ENCODE measurements at regions not wholly inside any gene's neighbourhood (a gene's known extent, or its start where the extent isn't known, plus 50 kb on each side); places are given as distances from the start of the nearest gene placed in this dataset.

DNA sequence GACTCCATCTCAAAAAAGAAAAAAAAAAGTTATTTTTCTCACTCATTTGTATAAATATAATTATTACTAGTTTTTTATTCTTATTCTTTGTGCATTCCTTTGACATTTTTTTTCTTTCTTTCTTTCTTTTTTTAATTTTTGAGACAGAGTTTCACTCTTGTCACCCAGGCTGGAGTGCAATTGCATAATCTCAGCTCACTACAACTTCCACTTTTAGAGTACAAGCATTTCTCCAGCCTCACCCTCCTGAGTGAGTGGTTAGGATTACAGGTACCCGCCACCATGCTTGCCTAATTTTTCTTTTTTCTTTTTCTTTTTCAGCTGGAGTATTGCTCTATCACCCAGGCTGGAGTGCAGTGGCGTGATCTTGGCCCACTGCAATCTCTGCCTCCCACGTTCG, 51.4 kb upstream of the JARID2 start:
- H3K27me3 Mint-ChIP-seq (ENCODE audit: low read depth, unreplicated experiment) = no peaks in the 10 kb centered on the region
- H2AFZ ChIP-seq (ENCODE audit: low read depth, low read length) = no peak overlapping the region
- no peaks in the 10 kb centered on the region for H3K9me3 Mint-ChIP-seq (ENCODE audit: unreplicated experiment)

More for the DNA sequence above, 51.4 kb upstream of the JARID2 start:
- Histone ChIP-seq H3K9me3 (ENCODE audit: insufficient read depth, low read depth, low read length) (no peaks in the 10 kb centered on the region), H4K20me1 (ENCODE audit: insufficient read depth, low read length) (no peaks in the 10 kb centered on the region), H3K4me1 (ENCODE audit: insufficient read depth, low read length) (no peaks in the 10 kb centered on the region), H3K4me3 (ENCODE audit: insufficient read depth, low read depth, low read length) (no peak overlapping the region), H3K27ac (ENCODE audit: low read depth, low read length) (no peak overlapping the region), H3K27me3 (ENCODE audit: insufficient read depth, low read length) (no peaks in the 10 kb centered on the region), H3K9ac (ENCODE audit: low read length) (no peak overlapping the region), H3K36me3 (ENCODE audit: insufficient read depth, low read length) (no peaks in the 10 kb centered on the region), H3K4me2 (ENCODE audit: low read length) (no peak overlapping the region), H3K79me2 (ENCODE audit: insufficient read depth, low read length) (no peaks in the 10 kb centered on the region)
- H3K36me3 Mint-ChIP-seq (ENCODE audit: low read depth, unreplicated experiment) = no peaks in the 10 kb centered on the region
- no peaks in the 10 kb centered on the region for H3K4me1 Mint-ChIP-seq (ENCODE audit: low read depth, unreplicated experiment)
- no peak for FAIRE-seq
- TF ChIP-seq EZH2 (IDR thresholded peaks at IDR 0.05; ENCODE audit: insufficient read depth, low read length) (no peak), CTCF (IDR thresholded peaks at IDR 0.05; ENCODE audit: insufficient read depth, low read depth, low read length) (no peak)
- no peak overlapping the region for H3K4me3 Mint-ChIP-seq (ENCODE audit: unreplicated experiment)
- H3K27ac Mint-ChIP-seq (ENCODE audit: unreplicated experiment) = no peak overlapping the region
- no peak for DNase-seq (ENCODE audit: low read depth)
